ENCODE measurements at regions not wholly inside any gene's neighbourhood (a gene's known extent, or its start where the extent isn't known, plus 50 kb on each side); places are given as distances from the start of the nearest gene placed in this dataset.

DNA sequence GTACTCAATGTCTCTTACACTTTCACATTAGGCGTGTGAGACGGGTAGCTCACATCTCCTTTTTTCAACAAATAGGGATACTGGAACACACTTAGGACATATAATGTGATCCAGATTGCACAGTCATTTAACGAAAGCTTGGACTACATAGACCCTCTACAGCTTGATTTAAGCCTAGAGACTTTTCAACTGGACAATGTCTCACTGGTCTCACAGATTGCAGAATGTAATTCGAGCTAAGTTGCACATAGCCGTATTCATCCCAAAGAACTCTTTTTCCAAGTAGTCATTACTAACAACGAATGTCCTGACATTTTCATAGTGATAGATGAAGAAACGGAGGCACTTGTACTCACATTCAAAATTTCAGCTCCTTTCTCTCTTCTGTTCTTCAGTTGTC, 612.1 kb downstream of the ZEB2 start:
- DNase-seq (ENCODE audit: low read depth, low spot score) = no peak
- Mint-ChIP-seq H3K4me3 (no peak overlapping the region), H3K9me3 (peaks cover under 1% of the 10 kb centered on the region), H3K4me1 (peaks cover 7% of the 10 kb centered on the region), H3K36me3 (ENCODE audit: low read depth) (no peaks in the 10 kb centered on the region), H3K27ac (ENCODE audit: unreplicated experiment) (no peak overlapping the region), H3K27me3 (ENCODE audit: low read depth) (no peaks in the 10 kb centered on the region)
- TF ChIP-seq, protein P1, sequence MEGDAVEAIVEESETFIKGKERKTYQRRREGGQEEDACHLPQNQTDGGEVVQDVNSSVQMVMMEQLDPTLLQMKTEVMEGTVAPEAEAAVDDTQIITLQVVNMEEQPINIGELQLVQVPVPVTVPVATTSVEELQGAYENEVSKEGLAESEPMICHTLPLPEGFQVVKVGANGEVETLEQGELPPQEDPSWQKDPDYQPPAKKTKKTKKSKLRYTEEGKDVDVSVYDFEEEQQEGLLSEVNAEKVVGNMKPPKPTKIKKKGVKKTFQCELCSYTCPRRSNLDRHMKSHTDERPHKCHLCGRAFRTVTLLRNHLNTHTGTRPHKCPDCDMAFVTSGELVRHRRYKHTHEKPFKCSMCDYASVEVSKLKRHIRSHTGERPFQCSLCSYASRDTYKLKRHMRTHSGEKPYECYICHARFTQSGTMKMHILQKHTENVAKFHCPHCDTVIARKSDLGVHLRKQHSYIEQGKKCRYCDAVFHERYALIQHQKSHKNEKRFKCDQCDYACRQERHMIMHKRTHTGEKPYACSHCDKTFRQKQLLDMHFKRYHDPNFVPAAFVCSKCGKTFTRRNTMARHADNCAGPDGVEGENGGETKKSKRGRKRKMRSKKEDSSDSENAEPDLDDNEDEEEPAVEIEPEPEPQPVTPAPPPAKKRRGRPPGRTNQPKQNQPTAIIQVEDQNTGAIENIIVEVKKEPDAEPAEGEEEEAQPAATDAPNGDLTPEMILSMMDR (conservative IDR thresholded peaks at IDR 0.05) = no peak

DNA sequence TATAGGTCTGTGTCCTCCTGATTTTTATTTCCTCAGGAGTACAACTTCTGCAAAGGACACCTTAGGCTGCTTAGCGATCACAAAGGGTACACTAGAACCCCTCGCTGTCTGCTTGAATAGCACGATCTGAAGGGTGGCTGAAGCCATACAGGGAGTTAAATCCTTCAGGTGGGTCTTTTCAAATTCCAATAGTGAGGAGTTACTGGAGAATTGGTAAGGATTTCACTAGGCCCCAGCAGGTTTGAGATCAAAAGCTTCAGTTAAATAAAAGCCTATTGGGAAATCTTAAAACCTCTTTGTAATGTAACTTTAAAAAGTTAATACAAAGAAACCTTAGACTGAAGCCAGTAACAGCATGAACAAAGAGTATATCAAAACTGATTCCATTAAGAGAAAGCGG, 613.1 kb downstream of the ZEB2 start:
- peaks cover 7% of the 10 kb centered on the region for H3K4me1 Mint-ChIP-seq
- H3K4me3 Mint-ChIP-seq = no peak overlapping the region
- no peak for DNase-seq (ENCODE audit: low read depth, low spot score)
- H3K27ac Mint-ChIP-seq (ENCODE audit: unreplicated experiment) = peak overlapping the region; percentile 84
- H3K9me3 Mint-ChIP-seq = no peaks in the 10 kb centered on the region
- TF ChIP-seq, protein P1 (conservative IDR thresholded peaks at IDR 0.05) = no peak
- H3K36me3 Mint-ChIP-seq (ENCODE audit: low read depth) = no peaks in the 10 kb centered on the region
- H3K27me3 Mint-ChIP-seq (ENCODE audit: low read depth) = no peaks in the 10 kb centered on the region

DNA sequence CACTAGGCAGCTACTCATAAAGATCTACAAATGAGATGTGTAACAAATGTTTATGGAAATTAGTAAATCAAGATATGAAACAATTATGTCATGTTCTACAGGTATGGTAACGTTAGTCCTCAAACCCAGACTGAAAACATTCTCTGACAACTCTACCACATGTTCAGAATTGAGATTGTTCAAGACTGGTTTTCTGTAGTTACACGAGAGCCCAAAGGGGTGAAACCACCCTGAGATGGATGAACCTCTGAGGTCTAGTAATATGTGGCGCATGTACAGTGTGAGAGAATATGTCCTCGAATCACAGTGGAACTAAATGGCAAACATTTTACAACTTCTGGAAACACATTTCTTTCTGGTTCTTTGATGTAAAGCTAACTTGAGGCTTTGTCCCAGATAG, 614.3 kb downstream of the ZEB2 start:
- TF ChIP-seq, protein P1 (conservative IDR thresholded peaks at IDR 0.05) = no peak
- H3K4me3 Mint-ChIP-seq = no peak overlapping the region
- no peak overlapping the region for H3K27ac Mint-ChIP-seq (ENCODE audit: unreplicated experiment)
- no peaks in the 10 kb centered on the region for H3K36me3 Mint-ChIP-seq (ENCODE audit: low read depth)
- DNase-seq (ENCODE audit: low read depth, low spot score) = no peak
- H3K27me3 Mint-ChIP-seq (ENCODE audit: low read depth) = no peaks in the 10 kb centered on the region
- peaks cover 7% of the 10 kb centered on the region for H3K4me1 Mint-ChIP-seq
- H3K9me3 Mint-ChIP-seq = peaks cover 3% of the 10 kb centered on the region

DNA sequence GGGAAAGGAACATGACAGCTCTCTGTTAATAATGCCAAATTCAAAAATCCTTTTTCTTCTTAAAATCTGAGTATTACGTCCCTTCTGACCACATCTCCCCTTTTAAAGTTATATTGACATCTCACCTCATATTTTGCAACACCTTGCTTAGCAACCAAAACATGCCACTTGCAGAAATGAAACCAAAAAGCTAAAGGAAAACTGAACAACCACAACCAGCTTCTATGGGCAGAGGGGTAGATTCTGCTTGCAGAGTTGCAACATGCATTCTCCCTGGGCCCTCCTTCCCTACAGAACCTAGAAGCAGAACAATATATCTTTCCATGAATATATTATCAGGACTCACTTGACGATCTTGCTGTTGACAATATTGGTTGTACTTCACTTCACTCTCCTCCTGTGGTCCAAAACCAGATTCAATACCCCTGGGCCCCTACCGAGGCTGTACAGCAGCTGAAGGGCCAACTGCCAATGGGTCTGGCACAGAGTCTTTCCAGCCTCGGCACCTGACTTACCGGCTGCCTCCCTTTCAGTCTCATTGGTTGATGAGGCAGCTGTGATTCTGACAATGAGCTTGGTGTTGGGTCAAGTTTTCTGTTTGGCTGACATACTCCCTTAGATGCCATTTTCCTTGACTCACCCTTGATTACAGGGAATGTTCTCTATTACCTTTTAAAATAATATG, 616.6 kb downstream of the ZEB2 start:
- no peak overlapping the region for H3K4me3 Mint-ChIP-seq
- TF ChIP-seq, protein P1 (conservative IDR thresholded peaks at IDR 0.05) = no peak
- no peak for DNase-seq (ENCODE audit: low read depth, low spot score)
- peaks cover 7% of the 10 kb centered on the region for H3K4me1 Mint-ChIP-seq
- no peaks in the 10 kb centered on the region for H3K36me3 Mint-ChIP-seq (ENCODE audit: low read depth)
- H3K27ac Mint-ChIP-seq (ENCODE audit: unreplicated experiment) = no peak overlapping the region
- H3K9me3 Mint-ChIP-seq = peaks cover 6% of the 10 kb centered on the region
- H3K27me3 Mint-ChIP-seq (ENCODE audit: low read depth) = no peaks in the 10 kb centered on the region

DNA sequence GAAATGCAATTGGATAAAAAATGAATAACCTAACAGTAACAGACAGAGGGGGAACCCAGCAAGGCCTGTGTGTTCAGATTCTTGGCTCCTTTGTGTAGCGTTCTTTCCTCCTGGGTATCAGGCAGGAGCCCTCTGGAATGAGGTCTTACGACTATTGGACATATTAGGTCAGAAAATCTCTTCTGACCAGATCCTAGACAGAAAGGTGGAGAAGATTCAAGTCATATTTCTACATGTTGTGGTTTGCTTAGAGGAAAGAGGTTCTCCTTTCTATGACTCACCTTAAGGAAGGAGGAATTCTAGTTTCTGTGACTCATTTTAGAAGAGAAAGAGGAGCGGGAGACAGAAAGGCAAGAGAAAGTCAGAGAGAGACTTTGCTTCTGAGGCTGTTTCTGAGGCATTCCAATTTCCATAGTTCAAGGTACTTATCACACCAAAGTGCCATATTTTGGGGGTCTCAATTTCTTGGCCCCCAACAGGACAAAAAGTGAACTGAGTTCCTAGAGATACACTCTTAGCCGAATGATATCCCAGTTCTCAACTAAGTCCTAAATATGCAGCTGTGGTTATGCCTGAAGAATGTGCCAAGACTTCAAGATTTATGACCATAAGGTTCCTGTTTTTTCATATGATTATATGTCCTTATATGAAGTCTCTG, 618.6 kb downstream of the ZEB2 start:
- Mint-ChIP-seq H3K27ac (ENCODE audit: unreplicated experiment) (no peak overlapping the region), H3K27me3 (ENCODE audit: low read depth) (no peaks in the 10 kb centered on the region), H3K4me1 (no peaks in the 10 kb centered on the region), H3K36me3 (ENCODE audit: low read depth) (no peaks in the 10 kb centered on the region), H3K4me3 (no peak overlapping the region), H3K9me3 (peaks cover 9% of the 10 kb centered on the region)
- TF ChIP-seq, protein P1 (conservative IDR thresholded peaks at IDR 0.05) = no peak
- no peak for DNase-seq (ENCODE audit: low read depth, low spot score)

All from neural crest cell (in vitro differentiated cells).